GM21423 (cell line): ENCODE measurements at regions not wholly inside any gene's neighbourhood (a gene's known extent, or its start where the extent isn't known, plus 50 kb on each side); places are given as distances from the start of the nearest gene placed in this dataset.
"Not testable (repeated sequence)": the region's sequence is repeated elsewhere in the genome, so short reads cannot be mapped to it uniquely, and the experiment has no call there.

Experiments
- ATAC-seq: cut with Tn5 transposase; IDR thresholded peaks from one replicate; pipeline ENCODE4 v1.9.1; 2021; ENCODE audit warnings: mild to moderate bottlenecking, moderate library complexity; ENCODE audit not compliant: unreplicated experiment

DNA sequence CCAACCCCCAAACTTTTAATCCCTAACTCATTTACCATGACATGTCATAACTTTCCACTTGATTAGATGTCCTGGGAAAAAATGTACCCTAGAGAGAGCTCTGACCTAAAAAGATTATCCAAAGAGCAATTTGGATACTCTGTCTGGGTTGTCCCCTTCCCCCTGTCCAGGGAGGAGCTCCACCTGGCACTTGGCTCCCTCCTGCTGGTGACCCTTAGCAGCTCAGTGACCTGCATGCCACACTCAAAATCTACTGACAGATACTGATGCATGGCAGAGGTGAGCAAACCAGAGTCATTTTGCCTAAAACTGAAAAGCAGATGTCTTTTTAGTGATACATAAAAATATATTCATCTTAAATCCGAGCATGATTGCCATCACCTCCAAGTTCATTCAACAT, 442.3 kb upstream of the CHRM3 start:
- ATAC-seq, result no peak

DNA sequence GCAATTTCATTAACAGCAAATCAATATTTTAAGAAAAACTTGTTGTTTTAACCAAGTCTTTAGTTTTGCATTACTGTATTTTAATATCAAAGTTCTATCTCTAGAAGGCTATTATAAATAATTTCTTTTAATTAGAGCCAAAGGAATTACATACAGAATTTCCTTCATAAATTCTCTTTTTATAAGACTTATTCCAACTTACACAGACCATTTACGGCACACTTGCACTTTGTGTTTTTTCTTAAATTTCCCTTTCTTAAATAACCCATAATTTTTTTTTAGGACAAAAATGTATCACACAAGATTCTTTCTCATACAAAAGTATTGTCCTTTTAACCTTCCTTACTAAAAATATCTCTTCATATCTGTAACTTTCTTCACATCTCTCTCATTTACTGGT, 458.5 kb upstream of the CHRM3 start:
- no peak for ATAC-seq

GRCh38 chr1:238916828-238917227, 469.5 kb upstream of the CHRM3 start:
- ATAC-seq, result no peak

DNA sequence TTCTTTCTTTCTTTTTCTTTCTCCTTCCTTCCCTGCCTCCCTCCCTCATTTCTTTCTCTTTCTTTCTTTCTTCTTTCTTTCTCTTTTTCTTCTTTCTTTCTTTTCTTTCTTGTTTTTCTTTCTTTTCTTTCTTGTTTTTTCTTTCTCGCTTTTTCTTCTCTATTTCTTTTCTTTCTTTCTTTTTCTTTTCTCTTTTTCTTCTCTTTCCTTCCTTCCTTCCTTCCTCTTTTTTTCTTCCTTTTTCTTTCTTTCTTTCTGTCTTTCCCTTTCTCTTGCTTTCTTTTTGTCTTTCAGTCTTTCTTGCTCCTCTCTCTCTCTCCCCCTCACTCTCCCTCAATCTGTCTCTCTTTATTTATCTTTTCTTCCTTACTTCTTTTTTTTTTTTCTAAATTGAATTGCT, 472.0 kb upstream of the CHRM3 start:
- ATAC-seq, result no peak

DNA sequence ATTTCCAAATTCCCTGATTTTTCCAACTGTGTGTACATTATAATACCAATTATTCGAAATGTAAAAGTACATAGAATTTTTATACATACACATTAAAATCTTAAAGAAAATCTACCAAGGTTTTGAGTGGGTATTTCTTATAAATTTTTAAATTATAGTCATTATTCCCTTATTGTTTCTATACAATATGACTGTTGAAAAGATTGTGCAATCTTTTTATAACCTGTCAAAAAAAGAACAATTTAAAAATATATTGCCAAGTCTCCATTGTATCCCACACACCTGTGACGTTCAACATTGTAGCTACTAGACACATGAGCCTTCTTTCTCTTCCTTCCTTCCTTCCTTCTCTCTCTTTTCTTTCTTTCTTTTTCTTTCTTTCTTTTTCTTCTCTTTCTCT, 473.2 kb upstream of the CHRM3 start:
- ATAC-seq, result no peak

DNA sequence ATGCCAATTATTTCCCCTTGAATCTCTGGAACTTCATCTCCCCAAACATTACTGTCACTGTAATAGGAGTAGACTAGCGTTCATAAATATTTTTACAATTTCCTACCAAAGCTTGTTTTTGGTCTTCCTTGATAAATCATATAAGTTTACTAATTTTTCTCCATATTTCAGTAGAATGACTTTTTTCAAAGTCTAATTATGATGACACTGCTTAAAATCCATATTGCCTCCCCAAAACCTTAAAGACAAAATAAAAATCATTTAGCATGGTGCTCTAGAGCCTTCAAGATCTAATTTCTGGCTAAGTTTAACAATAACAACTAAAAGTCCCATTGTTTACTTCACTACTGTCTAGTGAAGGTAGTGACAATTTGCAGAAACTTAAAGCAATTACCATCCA, 474.2 kb upstream of the CHRM3 start:
- no peak for ATAC-seq

- ATAC-seq, result not testable (repeated sequence)
Measured at GRCh38 chr1:238902752-238903151, 483.6 kb upstream of the CHRM3 start.

DNA sequence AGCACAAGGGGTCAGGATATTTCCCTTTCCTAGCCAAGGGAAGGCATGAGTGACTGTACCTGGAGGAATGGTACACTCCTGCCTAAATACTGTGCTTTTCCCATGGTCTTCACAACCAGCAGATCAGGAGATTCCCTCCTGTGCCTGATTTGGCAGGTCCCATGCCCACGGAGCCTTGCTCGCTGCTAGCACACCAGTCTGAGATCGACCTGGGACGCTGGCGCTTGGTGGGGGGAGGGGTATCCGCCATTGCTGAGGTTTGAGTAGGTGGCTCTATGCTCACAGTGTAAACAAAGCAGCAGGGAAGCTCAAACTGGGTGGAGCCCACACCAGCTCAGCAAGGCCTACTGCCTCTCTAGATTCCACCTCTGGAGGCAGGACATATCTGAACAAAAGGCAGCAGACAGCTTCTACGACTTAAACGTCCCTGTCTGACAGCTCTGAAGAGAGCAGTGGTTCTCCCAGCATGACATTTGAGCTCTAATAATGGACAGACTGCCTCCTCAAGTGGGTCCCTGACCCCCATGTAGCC, 486.0 kb upstream of the CHRM3 start:
- no peak for ATAC-seq

DNA sequence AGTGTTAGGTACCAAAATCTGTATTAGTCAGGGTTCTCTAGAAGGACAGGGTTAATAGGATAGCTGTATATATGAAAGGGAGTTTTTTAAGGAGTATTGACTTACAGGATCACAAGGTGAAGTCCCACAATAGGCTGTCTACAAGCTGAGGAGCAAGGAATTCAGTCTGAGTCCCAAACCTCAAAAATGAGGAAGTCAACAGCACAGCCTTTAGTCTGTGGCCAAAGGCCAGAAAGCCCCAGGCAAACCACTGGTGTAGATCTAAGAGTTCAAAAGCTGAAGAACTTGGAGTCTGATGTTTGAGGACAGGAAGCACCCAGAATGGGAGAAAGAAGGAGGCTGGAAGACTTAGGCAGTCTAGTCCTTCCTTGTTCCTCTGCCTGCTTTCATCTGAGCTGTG, 487.5 kb upstream of the CHRM3 start:
- ATAC-seq, result no peak

DNA sequence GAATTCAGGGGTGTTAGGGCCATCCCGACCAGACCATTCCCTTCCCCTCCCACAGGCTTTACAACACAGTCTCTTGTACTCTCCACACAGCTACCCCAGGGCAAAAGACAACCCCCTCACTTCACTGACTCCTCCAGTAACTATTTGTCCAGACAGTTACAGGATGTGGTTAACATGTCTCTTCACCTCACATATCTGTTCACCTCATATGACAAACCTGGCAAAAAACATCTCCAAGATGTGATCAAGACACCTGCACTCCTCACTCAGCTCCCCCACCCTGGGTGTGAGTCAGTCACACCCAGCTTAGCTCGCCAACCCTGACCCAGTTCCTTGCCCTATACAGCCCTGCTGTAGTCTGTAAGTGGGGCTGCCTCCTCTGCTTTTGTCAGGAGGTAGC, 490.5 kb upstream of the CHRM3 start:
- ATAC-seq, result no peak

GRCh38 chr1:238892612-238893011, 493.8 kb upstream of the CHRM3 start:
- no peak for ATAC-seq

DNA sequence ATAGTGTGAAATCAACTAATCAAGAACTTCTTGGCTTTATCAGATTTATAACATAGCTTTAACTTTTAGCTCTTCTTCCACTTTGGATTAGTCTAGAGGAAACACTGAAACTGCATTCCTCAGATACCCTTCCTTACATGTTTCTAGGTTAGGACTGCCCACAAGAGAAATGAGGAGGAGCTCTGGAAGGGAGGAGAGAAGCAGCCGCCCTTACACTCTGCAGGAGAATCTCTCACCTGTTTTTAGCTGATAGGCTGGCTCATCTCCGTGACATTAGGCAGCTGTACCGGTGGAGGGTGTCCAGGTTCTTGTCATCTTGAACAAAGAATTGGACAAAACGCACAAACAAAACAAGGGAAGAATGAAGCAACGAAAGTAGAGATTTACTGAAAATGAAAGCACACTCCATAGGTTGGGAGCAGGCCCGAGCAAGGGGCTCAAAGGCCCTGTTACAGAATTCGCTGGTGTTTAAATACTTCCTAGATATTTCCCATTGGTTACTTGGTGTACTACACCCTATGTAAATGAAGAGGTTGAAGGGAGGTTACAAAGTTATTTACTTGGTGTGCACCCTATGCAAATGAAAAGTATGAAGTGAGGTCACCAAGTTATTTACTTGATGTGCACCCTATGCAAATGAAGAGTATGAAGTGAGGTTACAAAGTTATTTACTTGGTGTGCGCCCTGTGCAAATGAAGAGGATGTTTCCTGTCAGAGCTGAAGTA, 524.9 kb upstream of the CHRM3 start:
- no peak for ATAC-seq

DNA sequence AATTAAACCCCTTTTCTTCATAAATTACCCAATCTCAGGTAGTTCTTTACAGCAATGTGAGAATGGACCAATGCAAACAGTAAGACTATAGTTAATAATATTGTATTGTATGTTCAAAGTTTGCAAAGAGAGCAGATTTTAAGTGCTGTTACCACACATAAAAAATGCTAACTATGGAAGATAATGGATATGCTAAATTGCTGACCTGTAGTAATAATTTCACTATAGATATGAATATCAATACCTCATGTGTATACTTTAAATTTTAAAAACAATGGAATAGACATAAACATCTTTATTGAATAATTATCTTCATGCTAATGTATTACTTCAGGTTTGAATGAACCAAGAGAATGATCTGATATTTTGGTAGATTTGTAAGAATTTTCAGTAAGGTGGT, 552.4 kb upstream of the CHRM3 start:
- ATAC-seq, result no peak

- ATAC-seq, result no peak
Measured at GRCh38 chr1:238832106-238832505, 554.3 kb upstream of the CHRM3 start.

DNA sequence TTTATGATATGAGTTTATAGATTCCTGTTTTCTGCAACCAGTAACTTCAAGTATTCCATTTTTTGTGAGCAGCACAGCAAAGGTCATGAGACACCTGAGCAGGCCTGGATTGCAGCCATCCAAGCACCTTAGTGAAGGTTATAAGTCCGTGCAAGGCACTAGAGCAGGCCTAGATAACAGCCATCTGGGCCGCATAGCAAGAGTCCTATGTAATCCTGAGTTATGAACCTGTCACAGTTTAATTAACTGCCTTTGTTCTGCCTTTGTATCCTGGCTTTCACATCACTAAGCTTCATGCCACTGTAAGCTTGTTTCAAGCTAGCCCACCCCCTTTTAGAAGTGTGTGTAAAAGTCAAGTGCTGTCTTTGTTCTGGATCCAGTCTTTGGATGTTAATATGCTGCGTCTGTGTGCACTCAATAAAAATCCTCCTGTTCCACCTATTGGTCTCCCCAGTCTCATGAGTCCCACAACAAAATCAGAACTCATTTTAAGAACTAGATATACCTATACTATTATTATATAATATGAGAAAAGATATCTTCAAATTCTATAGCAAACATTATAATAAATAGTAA, 556.2 kb upstream of the CHRM3 start:
- ATAC-seq, result no peak

DNA sequence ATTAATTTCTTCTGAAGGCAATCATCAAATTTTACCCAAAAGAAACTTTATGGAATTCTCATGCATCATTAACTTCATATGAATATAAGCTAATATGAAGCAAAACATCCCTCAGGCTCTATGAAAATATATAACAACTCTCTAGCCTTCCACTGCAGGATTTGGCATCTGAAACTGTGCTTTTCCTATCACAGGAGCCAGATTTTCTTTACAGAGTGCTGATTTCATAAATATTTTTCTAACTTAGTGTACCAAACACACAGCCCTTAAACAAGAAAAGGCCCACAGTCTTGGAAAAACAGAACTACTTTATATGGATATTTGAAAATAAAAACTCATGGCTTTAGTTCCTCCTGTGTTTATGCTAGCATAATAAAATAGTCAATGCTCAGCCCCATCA, 559.5 kb upstream of the CHRM3 start:
- ATAC-seq, result no peak

DNA sequence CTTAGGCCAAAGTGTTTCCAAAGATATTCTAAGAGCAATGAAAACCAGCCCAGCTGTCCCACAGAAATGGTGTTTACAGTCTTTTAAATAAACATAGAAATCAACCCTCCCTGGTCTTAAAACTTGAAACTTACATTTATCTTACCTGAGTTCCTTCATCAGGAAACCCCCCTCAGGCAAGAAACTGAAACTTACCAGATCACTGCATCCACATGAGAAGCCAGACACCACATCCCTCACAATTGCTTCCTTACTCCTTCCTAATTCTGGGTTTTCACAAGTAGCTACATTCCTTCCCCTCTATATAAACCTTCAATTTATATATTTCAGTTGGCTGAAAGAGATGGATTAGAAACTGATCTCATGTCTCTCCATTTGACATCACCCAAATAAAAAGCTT, 563.0 kb upstream of the CHRM3 start:
- ATAC-seq, result no peak

DNA sequence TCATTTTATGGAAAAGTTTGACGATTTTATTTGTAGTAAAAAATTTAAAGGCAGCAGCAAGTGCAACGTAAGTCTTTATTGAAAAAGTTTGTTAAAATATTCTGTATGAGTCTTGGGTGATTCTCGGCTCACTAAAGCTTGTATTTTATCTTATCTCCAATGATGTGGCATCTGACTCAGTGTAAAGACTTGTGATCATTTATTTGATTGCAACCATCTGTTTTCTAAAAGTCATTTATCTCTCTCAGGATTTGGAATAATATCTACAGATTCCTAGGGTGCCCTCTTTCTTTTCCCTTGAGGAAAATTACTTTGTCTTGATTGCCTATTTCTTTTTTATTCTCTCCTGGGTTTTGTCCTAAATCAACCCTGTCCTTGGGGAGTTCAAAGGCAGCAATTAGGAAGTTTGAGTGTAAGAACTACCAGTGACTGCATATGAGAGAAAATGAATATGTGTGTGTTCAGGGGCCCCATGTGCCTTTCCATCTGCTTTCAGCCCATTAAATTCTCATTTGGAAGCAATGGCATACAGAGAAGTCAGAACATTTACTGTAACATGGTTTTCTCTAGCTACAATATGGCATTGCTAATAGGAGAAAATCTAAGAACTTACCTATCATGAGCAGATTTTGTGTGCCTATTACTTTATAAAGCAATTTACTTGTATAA, 575.0 kb upstream of the CHRM3 start:
- ATAC-seq, result no peak

GRCh38 chr1:238790882-238791281, 595.5 kb upstream of the CHRM3 start:
- ATAC-seq, result no peak

DNA sequence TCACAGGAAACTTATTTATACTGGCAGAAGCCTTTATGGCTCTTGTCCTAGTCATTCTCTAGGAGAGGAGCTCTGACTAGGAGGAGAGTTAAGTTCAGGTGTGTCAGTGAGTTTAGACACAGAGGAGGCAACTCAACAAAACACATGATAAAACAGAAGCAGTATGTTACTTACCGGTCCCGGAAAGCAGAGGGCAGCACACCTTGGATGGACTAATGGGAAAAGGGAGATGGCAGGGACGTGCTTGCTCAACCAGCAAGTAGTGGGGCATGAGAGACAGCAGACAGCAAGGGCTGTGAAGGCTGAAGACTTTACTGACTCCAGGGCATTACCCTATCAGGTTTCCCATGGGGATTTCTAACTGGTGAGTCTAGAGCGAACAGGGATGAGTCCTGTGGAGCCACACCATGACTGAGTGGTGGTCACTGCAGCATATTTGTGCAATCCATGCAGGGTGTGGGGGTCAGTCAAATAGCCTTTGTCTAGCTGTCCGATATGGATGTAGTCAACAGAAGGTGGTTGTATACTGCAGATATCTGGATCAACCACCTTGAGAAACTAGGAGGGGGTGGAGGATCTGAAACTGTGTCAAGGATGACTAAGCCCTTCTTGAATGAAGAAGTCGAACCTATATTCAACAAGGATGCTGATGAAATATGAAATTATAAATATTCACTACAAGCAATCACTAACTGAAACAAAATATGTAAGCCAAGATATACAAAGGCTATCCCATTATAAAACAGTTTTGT, 596.3 kb upstream of the CHRM3 start:
- ATAC-seq, result no peak

DNA sequence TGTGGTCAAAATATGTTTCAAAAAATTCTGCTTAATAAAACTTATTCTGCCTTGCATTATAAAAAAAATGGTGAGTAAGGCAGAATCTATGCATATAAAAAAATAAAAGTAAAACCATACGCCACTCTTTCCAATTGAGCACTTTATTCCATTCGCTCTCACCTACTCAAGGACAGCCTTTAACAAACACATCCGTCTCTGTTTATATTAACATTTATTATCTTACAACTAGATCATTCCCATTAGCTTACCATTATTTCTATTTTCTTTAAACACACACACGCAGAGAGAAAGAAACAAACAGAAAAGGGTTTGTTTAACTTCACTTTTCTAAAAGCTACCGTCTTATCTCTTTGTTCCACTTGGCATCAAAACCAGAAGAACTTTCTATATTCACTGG, 598.9 kb upstream of the CHRM3 start:
- no peak for ATAC-seq

DNA sequence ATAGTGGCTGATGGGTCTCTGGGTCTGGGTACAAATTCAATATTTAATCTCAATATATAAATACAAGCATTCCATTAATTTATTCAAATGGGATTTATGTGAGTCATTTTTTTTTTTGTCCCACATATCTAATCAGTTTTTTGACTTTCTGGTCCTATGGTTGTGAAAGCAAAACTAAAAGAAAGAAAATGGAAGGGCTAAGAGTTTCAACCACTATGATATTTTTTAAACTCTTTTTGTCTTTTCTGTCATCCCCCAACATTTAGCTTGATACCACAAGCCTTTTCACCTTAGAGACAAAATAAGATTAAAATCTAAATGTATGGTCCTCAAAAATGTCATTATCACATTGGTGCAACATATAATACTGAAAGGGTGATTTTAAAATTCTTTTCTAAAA, 602.7 kb upstream of the CHRM3 start:
- ATAC-seq, result no peak
